Erythroblast (primary cell): ENCODE measurements at regions not wholly inside any gene's neighbourhood (a gene's known extent, or its start where the extent isn't known, plus 50 kb on each side); places are given as distances from the start of the nearest gene placed in this dataset.

Experiments
- GATA1 ChIP-seq: IDR thresholded peaks from 2 replicates; pipeline ENCODE4 v1.6.1; 2011; ENCODE audit warnings: low read depth, mild to moderate bottlenecking, control low read depth, low read length, moderate library complexity
- POLR2A ChIP-seq: IDR thresholded peaks from 2 replicates; pipeline ENCODE4 v1.6.1; 2011; ENCODE audit warnings: mild to moderate bottlenecking, low read length

- no peak for TF ChIP-seq POLR2A
- no peak for TF ChIP-seq GATA1
These were observed 136.7 kb downstream of the CBLL2 start for GRCh38 chrX:22409418-22409817.
